ENCODE measurements at regions not wholly inside any gene's neighbourhood (a gene's known extent, or its start where the extent isn't known, plus 50 kb on each side); places are given as distances from the start of the nearest gene placed in this dataset.
A peak's percentile ranks its signal among the peaks of the same experiment; 100 is the strongest.

DNA sequence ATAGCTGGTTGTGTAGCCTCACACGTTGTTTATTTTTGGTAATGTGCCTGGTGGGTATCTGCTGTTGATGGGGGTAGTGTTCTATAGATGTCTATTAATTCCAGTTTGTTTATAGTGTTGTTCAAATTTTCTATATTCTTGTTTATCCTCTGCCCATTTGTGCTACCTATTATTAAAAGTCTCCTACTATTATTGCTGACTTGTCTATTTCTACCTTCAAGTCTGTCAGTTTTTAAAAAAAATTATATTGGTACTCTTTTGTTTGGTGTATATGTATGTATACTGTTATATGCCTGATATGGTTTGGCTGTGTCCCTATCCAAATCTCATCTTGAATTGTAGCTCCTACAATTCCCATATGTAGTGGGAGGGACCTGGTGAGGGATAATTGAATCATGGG lies 578.6 kb downstream of the PCDH7 start:
- no peak for DNase-seq

DNA sequence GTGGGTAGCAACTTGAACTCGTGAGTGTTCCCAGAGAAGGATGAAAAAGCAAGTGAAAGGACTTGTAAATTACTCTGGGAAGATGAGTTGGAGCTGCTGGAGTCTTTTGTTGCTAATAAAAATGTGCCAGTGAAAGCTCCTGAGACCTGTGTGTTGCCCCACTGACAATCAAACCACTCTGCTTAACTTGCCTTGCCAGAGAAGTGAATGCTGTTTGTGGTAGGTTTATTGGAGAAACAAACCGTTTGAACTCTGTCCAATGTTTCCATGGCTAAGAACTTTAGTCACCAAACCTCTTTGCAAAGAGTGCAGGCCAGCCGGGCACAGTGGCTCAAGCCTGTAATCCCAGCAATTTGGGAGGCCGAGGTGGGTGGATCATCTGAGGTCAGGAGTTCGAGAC lies 586.9 kb downstream of the PCDH7 start:
- no peak for DNase-seq

DNA sequence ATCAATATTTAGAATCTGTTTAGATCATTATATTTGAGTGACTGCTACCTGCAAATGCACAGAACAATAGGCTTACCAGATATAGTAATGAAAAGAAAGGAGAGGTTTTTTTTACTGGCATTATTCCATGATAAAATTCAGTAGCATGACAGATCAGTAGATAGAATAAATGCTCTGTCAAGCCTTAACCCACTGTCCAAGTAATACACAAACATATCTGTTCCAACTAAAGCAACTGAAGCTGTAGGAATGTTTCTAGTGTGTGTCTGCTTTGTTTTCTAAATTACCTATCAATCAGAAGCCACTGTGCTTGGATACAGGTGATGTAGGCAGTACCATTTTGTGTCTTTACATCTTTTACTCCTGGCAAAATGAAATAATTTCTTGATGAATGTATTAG lies 604.6 kb downstream of the PCDH7 start:
- no peak for DNase-seq

DNA sequence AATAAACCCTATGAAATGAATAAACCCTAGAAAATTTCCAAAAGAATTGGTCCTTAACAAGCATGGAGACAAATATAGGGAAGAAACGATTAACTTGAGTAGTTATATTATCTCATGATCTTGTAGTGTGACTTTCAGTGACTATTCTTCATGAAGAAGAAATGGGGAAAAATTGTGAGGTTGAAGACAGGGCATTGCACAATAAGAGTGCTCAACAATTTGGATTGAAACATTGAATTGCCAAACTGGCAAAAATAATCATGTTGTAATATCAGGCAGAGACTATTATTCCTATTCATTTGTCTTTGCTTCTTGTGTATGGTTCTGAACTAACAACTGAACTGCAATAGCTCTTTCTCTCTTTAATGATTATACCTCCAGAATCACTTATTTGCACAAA lies 605.1 kb downstream of the PCDH7 start:
- DNase-seq, result no peak

DNA sequence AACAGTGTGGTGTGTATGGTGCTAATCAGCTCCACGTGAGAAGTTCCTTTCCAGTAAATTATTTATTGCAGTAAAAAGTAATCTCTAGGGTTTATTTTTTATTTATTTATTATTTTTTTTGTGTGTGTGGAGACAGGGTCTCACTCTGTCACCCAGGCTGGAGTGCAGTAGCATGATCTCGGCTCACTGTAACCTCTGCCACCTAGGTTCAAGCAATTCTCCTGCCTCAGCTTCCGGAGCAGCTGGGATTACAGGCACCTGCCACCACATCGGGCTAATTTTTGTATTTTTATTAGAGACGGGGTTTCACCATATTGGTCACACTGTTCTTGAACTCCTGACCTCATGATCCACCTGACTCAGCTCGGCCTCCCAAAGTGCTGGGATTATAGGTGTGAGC lies 606.9 kb downstream of the PCDH7 start:
- no peak for DNase-seq

DNA sequence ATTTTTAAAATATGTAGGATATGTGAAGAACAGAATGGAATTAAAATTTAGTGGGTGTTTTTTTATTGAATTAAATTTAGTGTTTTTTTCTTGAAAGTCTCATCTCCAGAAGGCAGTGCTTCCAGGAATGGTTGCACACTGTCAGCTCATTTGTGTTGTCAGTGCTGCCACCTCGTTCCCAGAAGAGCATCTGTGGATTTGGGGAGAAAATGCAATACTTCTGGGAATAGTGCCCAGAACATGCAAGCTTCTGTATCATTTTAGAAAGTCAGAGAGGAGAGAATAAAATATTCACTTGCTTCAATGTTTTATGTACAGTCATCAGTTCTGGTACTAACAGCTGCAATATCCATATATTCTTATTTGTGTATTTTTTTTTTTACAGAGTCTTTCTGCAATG lies 608.8 kb downstream of the PCDH7 start:
- DNase-seq, result no peak

DNA sequence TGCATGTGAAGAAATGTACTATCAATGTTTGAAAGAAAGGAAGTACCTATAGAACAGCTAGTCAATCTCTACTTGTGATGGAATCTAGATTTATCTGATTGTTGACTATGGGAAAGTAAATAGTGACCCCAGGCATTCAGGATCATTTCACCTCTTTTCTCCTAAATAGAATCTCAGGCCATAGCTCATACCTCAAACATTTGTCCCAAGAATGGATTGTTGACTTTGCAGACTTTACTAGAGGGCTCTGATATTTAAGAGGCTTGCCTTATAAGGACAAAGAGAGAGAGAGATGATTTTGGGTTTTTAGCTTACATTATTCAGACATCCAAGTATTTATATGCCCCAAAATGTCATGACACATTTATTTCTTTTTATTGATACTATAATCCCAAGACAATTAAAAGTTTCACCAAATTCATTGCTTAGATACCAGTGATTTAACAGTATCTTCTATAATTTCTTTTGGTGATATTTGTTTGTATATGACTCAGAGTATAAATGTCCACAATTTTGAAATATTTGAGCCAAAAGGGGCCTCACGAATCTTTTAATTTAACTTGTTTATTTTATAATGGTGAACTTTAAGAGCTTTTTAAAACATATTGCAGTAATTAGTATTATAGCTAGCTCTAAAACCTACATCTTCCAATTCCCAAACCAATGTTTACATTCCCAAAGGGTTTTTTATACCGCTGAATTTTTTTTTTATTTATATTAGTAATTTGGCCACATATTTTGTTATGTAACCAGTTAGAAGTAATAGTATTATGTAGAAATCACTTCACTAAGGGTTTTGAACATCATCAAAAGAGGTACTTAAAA lies 614.1 kb downstream of the PCDH7 start:
- DNase-seq, result no peak

DNA sequence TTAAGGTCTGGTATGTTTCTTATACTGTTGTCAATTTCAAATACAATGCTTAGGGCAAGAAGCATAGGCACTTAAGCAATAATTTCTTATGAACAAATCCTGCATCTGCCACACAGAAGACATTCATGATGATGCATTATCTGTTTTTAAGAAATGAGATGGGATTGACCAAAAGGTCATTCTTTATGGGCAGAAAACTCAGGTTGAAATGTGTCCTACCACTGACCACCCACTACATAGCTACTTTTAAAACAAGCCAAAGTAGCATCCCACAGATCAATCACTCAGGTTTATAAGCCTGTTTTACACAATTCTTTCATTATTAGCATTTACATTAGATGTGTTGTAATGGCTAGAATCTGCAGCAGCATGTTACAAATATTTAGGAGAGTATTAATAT lies 617.8 kb downstream of the PCDH7 start:
- no peak for DNase-seq

DNA sequence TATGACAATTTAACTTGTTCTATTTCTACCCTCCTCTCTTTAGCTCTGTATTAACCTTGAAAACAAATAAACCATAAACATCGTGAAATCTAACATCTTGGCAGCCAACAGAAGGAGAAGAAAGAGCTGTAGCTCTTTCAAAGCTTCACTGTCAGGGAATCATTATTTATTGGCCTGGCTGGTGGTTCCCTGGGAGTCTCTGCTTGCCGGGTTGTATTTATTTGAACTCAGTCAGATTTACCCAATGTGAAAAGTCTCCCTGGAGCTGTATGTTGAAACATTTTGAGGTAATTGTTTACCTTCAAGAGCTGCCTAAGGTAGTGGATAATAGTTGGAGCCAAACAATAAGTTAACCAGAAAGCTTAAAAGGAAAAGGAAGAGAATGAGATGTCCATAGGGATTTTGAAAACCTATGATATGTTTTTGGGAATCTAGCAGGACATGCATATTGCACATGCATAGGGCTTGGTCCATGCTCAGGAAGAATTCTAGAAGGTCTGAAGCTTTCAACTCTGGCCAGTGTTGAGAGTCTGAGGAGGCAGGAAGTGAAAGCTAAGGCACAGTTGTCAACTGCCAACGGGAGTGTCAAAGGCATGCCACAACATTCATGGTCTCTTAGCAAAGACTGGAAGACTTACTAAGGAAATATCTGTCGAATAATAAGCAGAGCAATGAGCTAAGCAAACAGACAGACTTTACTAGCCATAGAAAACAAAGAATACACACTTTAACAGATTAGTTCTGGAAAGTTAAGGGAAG lies 621.6 kb downstream of the PCDH7 start:
- no peak for DNase-seq

DNA sequence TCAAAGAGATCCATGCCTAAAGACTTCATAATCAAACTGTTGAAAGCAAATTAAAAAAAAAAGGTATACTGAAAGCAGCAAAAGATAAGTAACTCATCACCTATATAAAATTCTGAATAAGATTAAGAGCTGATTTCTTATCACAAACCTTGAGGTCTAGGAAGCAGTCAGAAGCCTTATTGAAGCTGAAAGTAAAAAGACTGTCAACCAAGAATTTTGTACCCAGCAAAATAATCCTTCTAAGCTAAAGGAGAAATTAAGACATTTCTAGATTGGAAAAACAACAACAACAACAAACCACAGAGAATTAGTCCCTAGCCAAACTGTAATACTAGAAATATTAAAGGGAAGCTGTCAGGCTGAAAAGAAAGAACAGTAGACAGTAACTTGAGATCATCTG lies 622.9 kb downstream of the PCDH7 start:
- no peak for DNase-seq

DNA sequence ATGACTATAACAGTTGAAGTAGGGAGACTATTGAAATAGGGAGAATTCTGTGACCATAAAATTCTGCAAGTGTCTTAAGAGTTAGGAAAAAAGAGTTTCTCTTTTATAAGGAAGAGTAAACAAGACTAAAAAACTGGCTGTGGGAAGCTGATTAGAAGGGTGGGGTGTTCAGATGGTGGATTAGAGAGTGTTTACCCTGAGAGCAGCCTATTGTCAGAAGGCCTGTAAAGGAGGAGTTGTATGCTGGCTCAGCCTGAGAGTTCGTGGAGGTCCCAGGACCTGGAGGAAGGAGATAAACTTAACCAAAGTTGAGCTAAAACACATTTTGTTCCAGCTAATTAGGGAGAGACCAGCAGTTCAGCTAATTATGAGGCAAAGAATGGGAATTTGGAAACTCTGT lies 629.7 kb downstream of the PCDH7 start:
- no peak for DNase-seq

DNA sequence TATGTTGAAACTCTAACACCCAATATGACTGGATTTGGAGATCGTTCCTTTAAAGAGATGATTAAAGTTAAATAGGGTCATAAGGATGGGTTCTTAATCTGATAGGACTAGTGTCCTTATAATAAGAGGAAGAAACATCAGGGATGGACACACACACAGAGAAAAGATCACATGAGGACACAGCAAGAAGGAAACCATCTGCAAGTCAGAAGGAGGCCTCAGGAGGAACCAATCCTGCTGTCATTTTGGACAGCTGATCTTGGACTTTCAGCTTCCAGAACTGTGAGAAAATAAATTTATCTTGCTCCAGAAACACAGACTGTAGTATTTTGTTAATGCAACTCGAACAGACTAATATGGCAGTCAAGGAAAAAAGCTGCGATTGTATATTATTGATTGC lies 631.5 kb downstream of the PCDH7 start:
- no peak for DNase-seq

DNA sequence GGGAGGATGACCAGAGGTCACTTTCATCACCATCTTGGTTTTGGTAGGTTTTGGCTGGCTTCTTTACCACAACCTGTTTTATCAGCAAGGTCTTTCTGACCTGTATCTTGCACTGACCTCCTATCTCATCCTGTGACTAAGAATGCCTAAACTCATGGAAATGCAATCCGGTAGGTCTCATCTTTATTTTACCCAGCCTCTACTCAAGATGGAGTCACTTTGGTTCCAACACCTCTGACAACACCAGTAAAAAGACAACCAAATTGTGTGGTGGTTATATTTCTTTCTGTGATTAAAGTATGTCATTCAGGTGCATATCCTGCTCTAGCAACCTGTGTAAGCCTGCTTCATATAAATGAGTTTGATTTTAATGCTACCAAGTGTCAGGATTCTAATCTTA lies 636.7 kb downstream of the PCDH7 start:
- DNase-seq, result no peak

DNA sequence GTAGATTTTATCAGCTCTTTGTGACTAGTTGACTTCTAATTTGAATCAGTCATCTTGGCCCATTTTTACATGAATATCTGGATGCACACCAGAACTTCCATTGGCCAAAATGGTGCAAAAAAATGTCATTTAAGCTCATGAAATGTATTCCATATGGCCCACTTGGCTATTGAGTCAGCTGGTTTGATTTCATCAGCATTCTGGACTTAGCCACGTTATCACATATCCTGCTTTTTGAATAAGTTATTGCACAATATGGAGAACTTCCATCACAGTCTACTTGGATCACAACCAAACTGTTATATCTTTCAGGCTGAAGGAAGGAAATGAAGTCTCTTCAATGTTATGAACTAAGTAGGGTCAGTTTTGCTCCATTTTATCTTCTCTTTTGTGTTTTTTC lies 640.6 kb downstream of the PCDH7 start:
- DNase-seq, result no peak

DNA sequence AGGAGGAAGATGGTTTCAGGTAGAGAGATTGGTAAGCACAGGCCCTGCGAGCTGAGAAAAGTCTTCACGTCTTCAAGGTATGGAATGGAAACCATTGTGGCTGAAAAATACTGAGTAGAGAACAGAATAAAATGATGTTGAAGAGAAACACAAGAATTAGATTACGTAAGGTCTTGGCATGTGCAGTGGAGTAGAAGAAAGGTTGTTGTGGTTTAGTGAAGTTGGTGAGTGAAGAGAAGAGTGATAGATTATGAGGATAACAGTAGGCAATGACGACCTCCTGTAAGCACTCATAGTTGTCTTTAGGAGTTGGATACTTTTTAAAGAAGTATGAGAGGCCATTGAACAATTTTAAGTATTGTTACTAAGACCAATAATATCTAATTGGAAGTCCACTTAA lies 642.6 kb downstream of the PCDH7 start:
- DNase-seq, result no peak

DNA sequence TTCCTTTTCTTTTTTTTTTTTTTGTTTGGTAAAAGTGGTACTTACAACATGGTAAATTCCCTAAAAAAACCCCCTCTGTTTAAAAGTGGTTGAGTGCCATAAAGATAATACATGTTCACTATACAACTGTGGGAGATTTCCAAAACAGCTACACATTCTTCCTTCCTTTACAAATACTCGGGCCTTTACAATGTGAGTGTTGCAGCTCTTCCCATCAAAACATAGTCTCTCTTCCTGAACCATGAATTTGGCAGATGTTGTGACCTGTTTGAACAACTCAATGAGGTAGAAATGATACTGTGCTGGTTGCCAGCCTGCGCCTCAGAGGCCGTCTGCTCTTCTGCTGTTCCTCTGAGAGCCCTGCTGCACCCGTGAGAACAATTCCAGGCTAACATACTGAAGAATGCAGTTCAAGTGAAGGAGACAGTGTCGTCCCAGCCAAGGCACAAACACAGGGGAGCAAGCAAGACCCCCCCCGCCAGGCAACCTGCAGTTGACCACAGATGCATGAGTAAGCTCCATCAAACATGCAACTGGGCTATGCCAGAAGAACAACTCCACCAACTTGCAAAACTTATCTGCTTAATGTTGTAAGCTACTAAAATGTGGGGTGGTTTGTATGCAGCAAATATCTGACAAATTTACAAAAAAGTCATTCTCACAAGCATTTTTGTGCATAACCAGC lies 645.0 kb downstream of the PCDH7 start:
- DNase-seq, result no peak

DNA sequence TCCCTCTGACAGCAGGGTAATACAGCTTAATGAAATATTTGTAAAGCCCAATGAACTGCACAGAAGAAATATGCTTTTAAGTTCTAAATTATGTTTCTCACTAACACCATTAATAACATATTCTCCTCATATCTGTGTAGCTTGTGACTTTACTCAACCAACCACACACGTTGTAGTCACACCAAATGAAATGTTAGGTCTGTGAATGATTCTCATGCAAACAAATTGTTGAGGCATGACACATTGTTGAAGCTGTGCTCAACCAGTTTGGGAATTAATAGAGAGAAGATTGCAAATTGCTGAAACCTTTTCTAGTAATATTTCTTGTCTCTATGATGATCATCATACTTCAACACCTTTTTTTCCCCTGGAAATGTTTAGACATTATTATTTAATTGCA lies 645.9 kb downstream of the PCDH7 start:
- DNase-seq, result no peak

DNA sequence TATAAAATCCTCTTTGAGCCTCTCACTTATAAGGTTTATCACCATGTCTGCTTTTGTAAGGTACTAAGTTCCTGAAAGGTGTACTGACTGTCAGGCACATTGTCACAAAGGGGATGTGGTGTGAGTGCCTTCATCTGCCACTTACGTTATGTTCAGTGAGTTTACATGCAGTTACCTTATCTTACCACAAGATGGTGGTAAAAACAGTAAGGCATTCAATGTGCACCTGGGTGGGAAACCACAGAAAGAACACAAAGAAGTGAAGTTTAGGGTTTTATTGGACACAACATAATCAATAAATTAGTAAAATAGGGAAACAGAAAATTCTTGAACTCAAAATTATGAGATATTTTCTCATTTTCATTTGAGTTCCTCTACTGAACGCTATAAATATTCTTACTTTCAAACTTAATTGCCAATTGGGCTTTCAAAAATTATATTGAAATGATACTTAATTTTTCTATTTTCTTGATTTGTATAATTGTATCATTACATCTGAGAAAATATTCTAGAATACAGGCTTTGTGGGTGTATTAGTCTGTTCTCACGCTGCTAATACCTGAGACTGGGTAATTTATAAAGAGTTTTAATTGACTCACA lies 650.8 kb downstream of the PCDH7 start:
- DNase-seq, result peak in 1 of 2 experiments; percentile 29

DNA sequence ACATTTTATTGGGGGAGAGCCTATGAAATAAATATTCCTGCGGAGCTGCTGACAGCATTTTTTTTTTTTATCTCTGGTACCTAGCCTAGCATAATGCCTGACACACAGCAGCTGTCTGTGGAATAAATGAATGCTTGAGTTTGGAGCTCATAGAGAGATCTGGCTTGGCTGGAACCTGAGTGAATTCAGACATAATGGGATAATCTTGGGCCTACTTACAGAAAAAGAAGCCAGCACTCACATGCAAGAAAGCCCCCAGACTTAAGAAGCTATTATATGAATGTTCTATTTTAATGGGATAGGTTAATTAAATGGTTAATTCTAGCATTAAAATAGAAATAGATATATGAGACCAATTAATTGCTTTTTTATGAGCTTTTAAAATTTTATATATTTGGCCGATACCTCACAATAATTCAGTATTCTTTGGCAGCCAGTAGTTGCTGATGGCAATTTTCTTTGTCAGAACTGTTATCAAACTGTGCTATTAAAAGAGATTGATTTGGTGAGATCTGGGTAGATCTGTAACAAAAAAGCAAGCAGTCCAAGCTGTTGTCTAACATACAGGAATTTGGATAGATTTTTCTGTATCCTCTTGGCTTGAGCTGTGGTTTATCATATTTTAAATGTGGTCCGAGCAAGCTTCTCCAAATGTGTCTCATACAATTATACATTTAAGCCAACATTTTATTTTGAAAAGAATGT lies 654.2 kb downstream of the PCDH7 start:
- no peak for DNase-seq

DNA sequence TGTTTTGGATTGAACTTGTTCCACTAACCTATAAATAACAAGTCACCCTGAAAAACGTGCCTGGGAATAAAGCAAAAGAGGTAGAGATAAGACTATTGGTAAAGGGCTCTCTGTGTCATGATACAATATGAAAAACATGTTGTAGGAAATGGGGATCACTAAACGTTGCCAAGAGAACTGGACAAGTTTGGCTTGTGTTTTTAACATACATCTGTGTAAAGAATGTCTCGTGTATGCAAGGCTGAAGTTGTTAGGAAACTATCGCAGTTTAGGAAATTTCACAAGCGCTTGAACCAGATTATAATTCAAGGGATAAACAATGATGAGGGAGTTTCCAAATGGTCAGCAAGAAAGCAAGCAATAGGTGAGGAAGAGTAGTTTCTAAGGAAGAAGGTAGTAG lies 655.8 kb downstream of the PCDH7 start:
- DNase-seq, result no peak

DNA sequence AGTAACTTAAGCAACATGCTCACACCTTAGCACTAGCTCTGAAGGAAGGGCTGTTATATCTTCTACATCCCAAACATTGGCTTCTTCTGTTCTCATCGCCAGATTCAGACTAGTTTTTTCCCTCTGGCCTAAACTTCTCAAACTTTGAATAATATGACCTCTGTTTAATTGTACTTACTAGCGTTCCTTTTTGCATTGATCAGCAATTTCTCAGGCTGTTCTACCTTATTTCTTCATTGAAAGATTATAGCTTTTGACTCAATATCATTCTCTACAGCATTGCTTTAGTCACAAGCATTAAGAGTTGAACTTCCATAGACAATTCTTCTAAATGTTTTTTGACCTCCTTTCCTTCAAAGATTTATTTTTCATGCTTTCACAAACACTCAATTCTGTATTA lies 659.2 kb downstream of the PCDH7 start:
- DNase-seq, result no peak

DNA sequence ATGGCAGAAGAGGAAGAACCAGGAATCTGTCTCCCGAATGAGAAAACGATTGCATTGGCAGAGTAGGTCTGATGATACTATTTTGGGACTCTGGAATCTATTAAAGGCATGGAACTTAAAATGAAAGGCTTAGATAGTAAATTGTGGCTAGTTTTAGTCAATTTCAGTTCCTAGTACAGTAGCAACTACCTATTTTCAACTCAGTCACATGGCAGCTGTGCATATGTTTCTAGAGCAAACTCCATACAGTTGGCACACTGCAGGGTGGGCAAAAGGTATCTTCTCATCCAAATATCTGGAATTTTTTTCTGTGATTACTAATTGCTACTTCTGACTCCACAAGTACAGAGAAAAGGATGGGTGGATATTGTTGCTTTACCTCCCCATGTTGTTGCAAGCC lies 663.6 kb downstream of the PCDH7 start:
- DNase-seq, result no peak

DNA sequence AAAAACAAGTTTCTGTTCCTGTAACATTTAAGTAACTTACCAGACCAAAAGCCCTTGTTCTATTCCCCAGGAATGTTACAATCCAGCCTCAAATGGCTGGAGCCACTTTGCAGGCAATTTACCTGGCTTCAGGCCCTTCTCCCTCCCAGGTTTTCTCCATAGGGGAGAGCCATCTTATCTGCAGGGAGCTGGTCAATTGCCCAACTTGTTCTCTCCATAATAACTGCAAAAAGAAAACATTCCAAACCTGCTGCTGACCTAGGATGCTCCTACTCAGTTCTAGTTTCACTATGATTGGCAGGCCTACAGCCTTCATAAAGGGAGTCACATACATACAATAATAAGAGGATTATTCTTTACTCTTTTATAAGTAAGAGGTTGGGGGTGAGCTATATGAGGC lies 670.7 kb downstream of the PCDH7 start:
- DNase-seq, result no peak
